Fibroblast of pulmonary artery (primary cell): ENCODE measurements at regions not wholly inside any gene's neighbourhood (a gene's known extent, or its start where the extent isn't known, plus 50 kb on each side); places are given as distances from the start of the nearest gene placed in this dataset.

Experiments
- DNase-seq: peaks from one replicate; pipeline ENCODE4 v3.0.0-alpha.2; 2010; ENCODE audit warnings: low read depth
- H3K4me3 ChIP-seq: replicated peaks from 2 replicates; pipeline ENCODE4 v1.5.1; 2011; ENCODE audit warnings: low read depth, mild to moderate bottlenecking, control low read depth, low read length, moderate library complexity
- TF ChIP-seq, protein P1 (sequence below): IDR thresholded peaks from 2 replicates; pipeline ENCODE4 v1.5.1; 2011; ENCODE audit warnings: mild to moderate bottlenecking, control low read depth, low read length, inconsistent platforms; ENCODE audit errors: missing control alignments

DNA sequence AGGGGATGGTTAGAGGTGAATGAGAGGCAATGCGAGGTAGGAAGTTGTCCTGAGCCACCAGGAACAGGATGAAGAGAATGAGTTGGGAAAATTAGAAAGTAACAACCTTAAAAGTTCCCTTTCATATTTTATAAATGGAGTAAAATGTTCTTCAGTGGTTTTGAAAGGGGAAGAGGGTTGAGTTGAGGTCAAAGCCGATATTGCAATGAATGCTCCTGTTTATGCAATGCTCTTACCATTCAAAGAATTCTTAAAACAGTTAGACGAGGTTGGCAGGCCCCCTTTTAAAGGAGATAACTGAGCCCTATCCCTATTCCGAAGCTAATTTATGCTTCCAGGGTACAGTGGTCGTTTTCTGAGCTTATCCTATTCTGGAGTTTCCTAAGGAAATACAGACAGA is 2110.3 kb upstream of the CELF4 start:
- TF ChIP-seq, protein P1, sequence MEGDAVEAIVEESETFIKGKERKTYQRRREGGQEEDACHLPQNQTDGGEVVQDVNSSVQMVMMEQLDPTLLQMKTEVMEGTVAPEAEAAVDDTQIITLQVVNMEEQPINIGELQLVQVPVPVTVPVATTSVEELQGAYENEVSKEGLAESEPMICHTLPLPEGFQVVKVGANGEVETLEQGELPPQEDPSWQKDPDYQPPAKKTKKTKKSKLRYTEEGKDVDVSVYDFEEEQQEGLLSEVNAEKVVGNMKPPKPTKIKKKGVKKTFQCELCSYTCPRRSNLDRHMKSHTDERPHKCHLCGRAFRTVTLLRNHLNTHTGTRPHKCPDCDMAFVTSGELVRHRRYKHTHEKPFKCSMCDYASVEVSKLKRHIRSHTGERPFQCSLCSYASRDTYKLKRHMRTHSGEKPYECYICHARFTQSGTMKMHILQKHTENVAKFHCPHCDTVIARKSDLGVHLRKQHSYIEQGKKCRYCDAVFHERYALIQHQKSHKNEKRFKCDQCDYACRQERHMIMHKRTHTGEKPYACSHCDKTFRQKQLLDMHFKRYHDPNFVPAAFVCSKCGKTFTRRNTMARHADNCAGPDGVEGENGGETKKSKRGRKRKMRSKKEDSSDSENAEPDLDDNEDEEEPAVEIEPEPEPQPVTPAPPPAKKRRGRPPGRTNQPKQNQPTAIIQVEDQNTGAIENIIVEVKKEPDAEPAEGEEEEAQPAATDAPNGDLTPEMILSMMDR = no peak
- peak; percentile 47 for DNase-seq

GRCh38 chr18:39675368-39675767 is 2109.8 kb upstream of the CELF4 start:
- TF ChIP-seq, protein P1 = no peak
- peak; percentile 82 for DNase-seq
- no peak overlapping the region for H3K4me3 ChIP-seq

More for the DNA sequence above, 2110.3 kb upstream of the CELF4 start:
- no peak overlapping the region for H3K4me3 ChIP-seq

DNA sequence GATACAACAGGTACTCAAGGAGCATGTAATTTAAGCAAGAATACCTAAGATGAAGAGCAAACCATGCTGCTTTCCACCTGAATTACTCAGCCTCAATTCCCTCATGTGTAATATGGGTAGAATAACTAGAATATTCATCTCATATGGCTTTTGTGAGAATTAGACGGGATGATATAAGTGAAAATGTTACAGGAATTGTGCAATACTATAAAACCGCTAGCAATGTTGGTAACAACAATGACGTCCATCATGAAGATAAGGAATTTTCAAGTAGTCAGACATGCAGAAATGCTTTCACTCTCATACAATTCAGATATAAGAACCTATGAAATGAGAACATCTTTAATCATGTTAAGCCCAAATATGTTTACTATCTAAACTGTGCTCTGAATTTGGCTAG is 2106.6 kb upstream of the CELF4 start:
- TF ChIP-seq, protein P1 = no peak
- DNase-seq = peak; percentile 64
- H3K4me3 ChIP-seq = no peak overlapping the region

DNA sequence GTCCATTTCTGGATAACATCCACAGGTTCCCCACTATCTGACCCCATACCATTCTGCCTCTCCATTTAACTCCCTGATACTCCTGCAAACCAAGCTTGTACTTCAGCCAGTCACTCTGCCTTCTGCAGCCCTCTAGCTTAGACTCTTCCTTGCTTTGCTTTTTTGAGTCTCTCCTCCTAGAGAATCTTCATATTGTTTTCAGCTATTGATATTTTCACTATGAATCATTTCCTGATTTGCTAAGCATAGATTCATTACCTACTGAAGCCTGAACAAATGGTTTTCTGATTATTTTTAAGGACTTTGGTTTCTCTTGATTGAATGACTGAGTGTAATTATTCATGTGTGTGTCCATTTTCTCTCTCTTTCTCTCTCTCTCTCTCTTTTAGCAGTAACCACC is 2102.3 kb upstream of the CELF4 start:
- H3K4me3 ChIP-seq = no peak overlapping the region
- peak; percentile 45 for DNase-seq
- TF ChIP-seq, protein P1 = no peak

DNA sequence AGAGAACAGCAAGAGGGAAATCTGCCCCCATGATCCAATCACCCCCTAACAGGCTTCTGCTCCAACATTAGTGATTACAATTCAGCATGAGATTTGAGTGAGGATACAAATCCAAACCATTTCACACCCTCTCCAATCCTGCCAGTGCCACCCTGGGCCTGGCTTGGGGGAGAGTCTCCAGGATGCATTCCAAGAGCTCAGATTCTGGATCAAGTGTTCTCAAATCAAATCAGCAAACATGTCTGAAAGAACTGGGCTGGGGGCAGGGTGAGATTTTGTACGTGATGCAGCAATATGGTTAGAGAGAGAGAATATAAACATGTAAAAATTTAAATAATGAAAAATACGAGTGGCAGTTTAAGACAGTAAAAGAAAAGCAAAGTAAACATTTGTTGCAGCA is 2100.9 kb upstream of the CELF4 start:
- TF ChIP-seq, protein P1 = no peak
- no peak for DNase-seq
- H3K4me3 ChIP-seq = no peak overlapping the region

GRCh38 chr18:39661856-39662366 is 2096.3 kb upstream of the CELF4 start:
- no peak for DNase-seq
- H3K4me3 ChIP-seq = no peak overlapping the region
- TF ChIP-seq, protein P1 = no peak

DNA sequence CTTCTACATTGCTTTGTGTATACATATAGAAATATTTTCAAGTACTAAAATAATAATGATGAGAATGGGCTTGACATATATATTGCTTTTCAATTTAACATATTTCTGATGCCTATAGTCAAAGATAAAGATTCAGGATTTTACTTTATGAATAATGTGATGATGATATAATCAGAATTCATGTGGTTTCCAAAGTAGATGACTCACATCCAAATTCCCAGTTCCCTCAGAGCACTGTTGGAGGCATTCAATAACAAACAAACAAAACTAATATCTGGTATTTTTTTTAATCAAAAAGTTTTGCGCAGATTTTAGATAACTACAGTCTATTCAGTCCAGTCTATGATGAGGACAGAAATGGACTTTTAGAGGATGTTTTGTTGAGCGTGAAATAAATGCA is 2094.5 kb upstream of the CELF4 start:
- H3K4me3 ChIP-seq = no peak overlapping the region
- TF ChIP-seq, protein P1 = no peak
- DNase-seq = peak; percentile 65
